GM23338 (cell line): ENCODE measurements at regions not wholly inside any gene's neighbourhood (a gene's known extent, or its start where the extent isn't known, plus 50 kb on each side); places are given as distances from the start of the nearest gene placed in this dataset.

Source experiments
- ATAC-seq: fragments of 200-7000 bp; cut with Tn5 transposase; 3 replicates; pipeline ENCODE4 v1.9.1; 2020
- DNase-seq: peaks from one replicate; pipeline ENCODE4 v3.0.0-alpha.2; 2015; ENCODE audit warnings: low spot score
- H2AFZ ChIP-seq: fragments of 200-600 bp; sonication (generic); 2 replicates; pipeline ENCODE4 v1.8.0; 2016; ENCODE audit warnings: antibody characterized with exemption, mild to moderate bottlenecking, moderate library complexity
- H3F3A ChIP-seq: fragments of 200-600 bp; sonication (generic); replicated peaks from 2 replicates; pipeline ENCODE4 v1.8.0; 2017; ENCODE audit warnings: antibody characterized with exemption, mixed run types, low read depth
- H3K27ac ChIP-seq: fragments of 200-600 bp; sonication (generic); 2 replicates; pipeline ENCODE4 v1.6.1; 2016; ENCODE audit warnings: low read depth
- H3K27me3 ChIP-seq: fragments of 200-600 bp; sonication (generic); 2 replicates; pipeline ENCODE4 v1.8.0; 2016; ENCODE audit warnings: mild to moderate bottlenecking, mixed run types, moderate library complexity; ENCODE audit not compliant: insufficient read depth
- H3K36me3 ChIP-seq: fragments of 200-600 bp; sonication (generic); 2 replicates; pipeline ENCODE4 v1.8.0; 2016; ENCODE audit warnings: mild to moderate bottlenecking; ENCODE audit not compliant: insufficient read depth
- H3K4me1 ChIP-seq: fragments of 200-600 bp; sonication (generic); 2 replicates; pipeline ENCODE4 v1.8.0; 2016; ENCODE audit warnings: mild to moderate bottlenecking, moderate library complexity; ENCODE audit not compliant: insufficient read depth
- H3K4me2 ChIP-seq: fragments of 200-600 bp; sonication (generic); 2 replicates; pipeline ENCODE4 v1.7.1; 2017; ENCODE audit warnings: mixed run types
- H3K4me3 ChIP-seq: fragments of 200-600 bp; sonication (generic); 2 replicates; pipeline ENCODE4 v1.6.1; 2016; ENCODE audit warnings: mixed run types
- H3K79me2 ChIP-seq: fragments of 200-600 bp; sonication (generic); replicated peaks from 2 replicates; pipeline ENCODE4 v1.8.0; 2017; ENCODE audit warnings: mild to moderate bottlenecking; ENCODE audit not compliant: insufficient read depth
- H3K9me2 ChIP-seq: fragments of 200-600 bp; sonication (generic); 2 replicates; pipeline ENCODE4 v1.8.0; 2017; ENCODE audit not compliant: insufficient read depth
- H4K20me1 ChIP-seq: fragments of 200-600 bp; sonication (generic); replicated peaks from 2 replicates; pipeline ENCODE4 v1.8.0; 2017; ENCODE audit warnings: mild to moderate bottlenecking; ENCODE audit not compliant: insufficient read depth
- H3K27ac Mint-ChIP-seq: 2 replicates; pipeline ENCODE4 v1.8.0; 2020; ENCODE audit warnings: inconsistent platforms, mild to moderate bottlenecking, moderate library complexity, mixed read lengths
- H3K27me3 Mint-ChIP-seq: 3 replicates; pipeline ENCODE4 v1.8.0; 2022; ENCODE audit warnings: low read depth, mild to moderate bottlenecking, moderate library complexity, mixed read lengths, inconsistent platforms; ENCODE audit not compliant: insufficient read depth, poor library complexity
- H3K36me3 Mint-ChIP-seq: 3 replicates; pipeline ENCODE4 v1.8.0; 2021; ENCODE audit warnings: low read depth, mild to moderate bottlenecking, inconsistent platforms, moderate library complexity, mixed read lengths
- H3K4me1 Mint-ChIP-seq: 3 replicates; pipeline ENCODE4 v1.8.0; 2020; ENCODE audit warnings: mild to moderate bottlenecking, inconsistent platforms, mixed read lengths
- H3K4me3 Mint-ChIP-seq: 3 replicates; pipeline ENCODE4 v1.8.0; 2021; ENCODE audit warnings: moderate library complexity, mild to moderate bottlenecking, inconsistent platforms, mixed read lengths
- H3K9me3 Mint-ChIP-seq: 3 replicates; pipeline ENCODE4 v1.8.0; 2020; ENCODE audit warnings: moderate library complexity, mild to moderate bottlenecking, inconsistent platforms, mixed read lengths
- CREB1 ChIP-seq: fragments of 250-450 bp; sonication (Bioruptor Pico); IDR thresholded peaks from 2 replicates; pipeline ENCODE4 v1.5.0; 2020; ENCODE audit warnings: low read depth, mild to moderate bottlenecking, moderate library complexity
- EZH2 ChIP-seq: fragments of 200-600 bp; sonication (generic); IDR thresholded peaks from one replicate; pipeline ENCODE4 v1.8.0; 2017; ENCODE audit warnings: antibody characterized with exemption, mild to moderate bottlenecking, low read depth; ENCODE audit not compliant: unreplicated experiment
- JUNB ChIP-seq: IDR thresholded peaks from one replicate; pipeline ENCODE4 v1.6.1; 2016; ENCODE audit warnings: antibody characterized with exemption; ENCODE audit not compliant: unreplicated experiment
- NANOG ChIP-seq: IDR thresholded peaks from 2 replicates; pipeline ENCODE4 v1.6.1; 2016; ENCODE audit warnings: antibody characterized with exemption, borderline replicate concordance
- REST ChIP-seq: IDR thresholded peaks from one replicate; pipeline ENCODE4 v1.6.1; 2018; ENCODE audit warnings: antibody characterized with exemption; ENCODE audit not compliant: unreplicated experiment
- ZNF114 ChIP-seq: fragments of 250-450 bp; sonication (Bioruptor Pico); IDR thresholded peaks from 2 replicates; pipeline ENCODE4 v1.5.0; 2020; ENCODE audit warnings: mild to moderate bottlenecking, moderate library complexity
- ZNF331 ChIP-seq: fragments of 250-450 bp; sonication (Bioruptor Pico); IDR thresholded peaks from 2 replicates; pipeline ENCODE4 v1.5.0; 2020; ENCODE audit warnings: low read depth, mild to moderate bottlenecking, moderate library complexity
- ZNF462 ChIP-seq: fragments of 250-450 bp; sonication (Bioruptor Pico); IDR thresholded peaks from 2 replicates; pipeline ENCODE4 v1.5.0; 2020; ENCODE audit warnings: mild to moderate bottlenecking, moderate library complexity
- TF ChIP-seq, protein P1 (sequence below): IDR thresholded peaks from 2 replicates; pipeline ENCODE4 v1.6.1; 2016; ENCODE audit warnings: antibody characterized with exemption

GRCh38 chr2:88296247-88296646, 126.1 kb downstream of the THNSL2 start (continued):
- TF ChIP-seq ZNF462 (CRISPR knock-in tag) (no peak), ZNF331 (CRISPR knock-in tag) (no peak), CREB1 (CRISPR knock-in tag) (no peak), JUNB (no peak), NANOG (no peak)

GRCh38 chr2:88283886-88284592, 113.9 kb downstream of the THNSL2 start:
- H3K27ac Mint-ChIP-seq = no peak overlapping the region

More at GRCh38 chr2:88283886-88284592, 113.9 kb downstream of the THNSL2 start:
- Mint-ChIP-seq H3K27me3 (no peaks in the 10 kb centered on the region), H3K4me1 (peaks cover 3% of the 10 kb centered on the region; the same call in 1 of the 3 replicates), H3K9me3 (no peaks in the 10 kb centered on the region), H3K4me3 (no peak overlapping the region), H3K36me3 (no peaks in the 10 kb centered on the region)
- Histone ChIP-seq H3K27me3 (no peaks in the 10 kb centered on the region), H3K36me3 (no peaks in the 10 kb centered on the region), H3K4me2 (no peak overlapping the region), H3K4me1 (no peaks in the 10 kb centered on the region), H3K9me2 (no peaks in the 10 kb centered on the region), H3K27ac (no peak overlapping the region), H4K20me1 (no peaks in the 10 kb centered on the region), H3K79me2 (no peaks in the 10 kb centered on the region), H3F3A (no peaks in the 10 kb centered on the region), H3K4me3 (no peak overlapping the region), H2AFZ (peak overlapping the region; percentile 72)
- DNase-seq (peak; percentile 34), ATAC-seq (peak; percentile 77)
- TF ChIP-seq ZNF114 (no peak), CREB1 (CRISPR knock-in tag) (no peak), REST (no peak), EZH2 (no peak), JUNB (no peak)
- TF ChIP-seq, protein P1, sequence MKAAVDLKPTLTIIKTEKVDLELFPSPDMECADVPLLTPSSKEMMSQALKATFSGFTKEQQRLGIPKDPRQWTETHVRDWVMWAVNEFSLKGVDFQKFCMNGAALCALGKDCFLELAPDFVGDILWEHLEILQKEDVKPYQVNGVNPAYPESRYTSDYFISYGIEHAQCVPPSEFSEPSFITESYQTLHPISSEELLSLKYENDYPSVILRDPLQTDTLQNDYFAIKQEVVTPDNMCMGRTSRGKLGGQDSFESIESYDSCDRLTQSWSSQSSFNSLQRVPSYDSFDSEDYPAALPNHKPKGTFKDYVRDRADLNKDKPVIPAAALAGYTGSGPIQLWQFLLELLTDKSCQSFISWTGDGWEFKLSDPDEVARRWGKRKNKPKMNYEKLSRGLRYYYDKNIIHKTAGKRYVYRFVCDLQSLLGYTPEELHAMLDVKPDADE = no peak
